ENCODE measurements at regions not wholly inside any gene's neighbourhood (a gene's known extent, or its start where the extent isn't known, plus 50 kb on each side); places are given as distances from the start of the nearest gene placed in this dataset.

DNA sequence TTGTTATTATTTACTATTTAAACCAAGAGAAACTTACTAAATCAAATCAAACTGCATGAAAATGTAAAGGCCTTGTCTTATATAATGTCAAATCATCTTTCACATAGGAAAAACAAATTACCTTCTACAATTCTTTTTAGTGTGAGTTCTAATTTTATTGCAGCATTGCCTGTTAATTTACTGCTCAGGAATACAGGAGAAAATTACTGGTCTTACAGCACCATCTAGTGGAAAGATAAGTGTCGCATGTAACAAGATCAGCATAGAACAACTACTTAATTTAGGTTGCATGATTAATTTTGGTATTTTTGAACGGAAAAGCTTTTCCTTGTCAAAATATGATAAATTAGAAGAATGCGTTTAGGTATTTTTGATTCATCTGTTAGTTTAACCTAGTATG, 502.7 kb downstream of the UQCRFS1 start (continued):
- TF ChIP-seq, protein P1, sequence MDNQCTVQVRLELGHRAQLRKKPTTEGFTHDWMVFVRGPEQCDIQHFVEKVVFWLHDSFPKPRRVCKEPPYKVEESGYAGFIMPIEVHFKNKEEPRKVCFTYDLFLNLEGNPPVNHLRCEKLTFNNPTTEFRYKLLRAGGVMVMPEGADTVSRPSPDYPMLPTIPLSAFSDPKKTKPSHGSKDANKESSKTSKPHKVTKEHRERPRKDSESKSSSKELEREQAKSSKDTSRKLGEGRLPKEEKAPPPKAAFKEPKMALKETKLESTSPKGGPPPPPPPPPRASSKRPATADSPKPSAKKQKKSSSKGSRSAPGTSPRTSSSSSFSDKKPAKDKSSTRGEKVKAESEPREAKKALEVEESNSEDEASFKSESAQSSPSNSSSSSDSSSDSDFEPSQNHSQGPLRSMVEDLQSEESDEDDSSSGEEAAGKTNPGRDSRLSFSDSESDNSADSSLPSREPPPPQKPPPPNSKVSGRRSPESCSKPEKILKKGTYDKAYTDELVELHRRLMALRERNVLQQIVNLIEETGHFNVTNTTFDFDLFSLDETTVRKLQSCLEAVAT (IDR thresholded peaks at IDR 0.05), result no peak
- TF ChIP-seq, protein P2, sequence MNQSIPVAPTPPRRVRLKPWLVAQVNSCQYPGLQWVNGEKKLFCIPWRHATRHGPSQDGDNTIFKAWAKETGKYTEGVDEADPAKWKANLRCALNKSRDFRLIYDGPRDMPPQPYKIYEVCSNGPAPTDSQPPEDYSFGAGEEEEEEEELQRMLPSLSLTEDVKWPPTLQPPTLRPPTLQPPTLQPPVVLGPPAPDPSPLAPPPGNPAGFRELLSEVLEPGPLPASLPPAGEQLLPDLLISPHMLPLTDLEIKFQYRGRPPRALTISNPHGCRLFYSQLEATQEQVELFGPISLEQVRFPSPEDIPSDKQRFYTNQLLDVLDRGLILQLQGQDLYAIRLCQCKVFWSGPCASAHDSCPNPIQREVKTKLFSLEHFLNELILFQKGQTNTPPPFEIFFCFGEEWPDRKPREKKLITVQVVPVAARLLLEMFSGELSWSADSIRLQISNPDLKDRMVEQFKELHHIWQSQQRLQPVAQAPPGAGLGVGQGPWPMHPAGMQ (IDR thresholded peaks at IDR 0.05; ENCODE audit: borderline replicate concordance), result no peak
- no peak for TF ChIP-seq SMARCA5 (IDR thresholded peaks at IDR 0.05)

DNA sequence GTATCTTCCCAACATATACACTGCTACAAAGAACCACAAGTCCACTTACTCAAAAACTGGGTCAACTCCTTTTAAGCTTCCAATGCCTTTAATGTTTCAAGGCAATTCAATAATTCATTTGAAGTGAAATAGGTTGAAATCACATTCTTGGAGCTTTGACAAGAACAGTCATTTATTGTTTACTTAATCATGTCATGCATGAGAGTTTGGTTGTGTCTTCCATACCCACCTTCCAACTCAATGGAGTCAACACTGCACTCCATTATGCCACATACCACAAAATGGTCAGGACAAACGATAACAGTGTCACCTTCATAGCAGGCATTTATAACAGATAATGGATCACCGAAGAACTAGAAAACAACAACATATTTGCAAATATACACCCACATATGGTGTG, 506.3 kb downstream of the UQCRFS1 start:
- TF ChIP-seq SMARCA5 (IDR thresholded peaks at IDR 0.05) (no peak), POLR2A (IDR thresholded peaks at IDR 0.05; ENCODE audit: low read depth, low read length) (no peak), ZNF207 (IDR thresholded peaks at IDR 0.05; ENCODE audit: borderline replicate concordance) (no peak), CHD2 (IDR thresholded peaks at IDR 0.05; ENCODE audit: borderline replicate concordance, low read depth, low read length) (no peak)
- SMC1A ChIA-PET (ENCODE audit: uncharacterized antibody, unreplicated experiment), result no interaction called here
- Histone ChIP-seq H3K79me2 (ENCODE audit: control insufficient read depth, insufficient read depth, low read length) (no peaks in the 10 kb centered on the region), H3K4me2 (ENCODE audit: control insufficient read depth, insufficient read depth) (no peak overlapping the region), H2AFZ (ENCODE audit: control insufficient read depth, low read depth, low read length) (no peak overlapping the region), H3K4me1 (ENCODE audit: control insufficient read depth, insufficient read depth, low read length) (no peaks in the 10 kb centered on the region), H3K9me3 (replicated peaks; ENCODE audit: control insufficient read depth, insufficient read depth, low read length) (no peaks in the 10 kb centered on the region), H3K9ac (ENCODE audit: control insufficient read depth, insufficient read depth, low read length) (no peak overlapping the region), H3K27ac (ENCODE audit: control insufficient read depth, insufficient read depth) (no peak overlapping the region), H3K36me3 (ENCODE audit: control insufficient read depth in 2 of 2, insufficient read depth in 2 of 2, low read length in 1 of 2) (no peaks in the 10 kb centered on the region), H3K4me3 (no peak overlapping the region), H3K27me3 (replicated peaks in 1 of 2; ENCODE audit: control insufficient read depth in 2 of 2, insufficient read depth in 2 of 2, low read length in 1 of 2) (no peaks in the 10 kb centered on the region), H4K20me1 (ENCODE audit: control insufficient read depth, insufficient read depth) (no peaks in the 10 kb centered on the region)
- intact Hi-C loops (cut with micrococcal nuclease; ENCODE audit: unreplicated experiment), result no loop called here
- WGBS (ENCODE audit: insufficient coverage, insufficient replicate concordance, low lambda C conversion rate, missing lambda C conversion rate), result 33% methylated on average over 2 of the region's 2 CpGs
- DNase-seq (ENCODE audit: low read depth, low spot score) (no peak), ATAC-seq (no peak), FAIRE-seq (no peak)
- CTCF ChIA-PET, result interaction anchor here (0.7 to 1.0 kb wide), 2 partner anchors 238 to 465 kb away, joined by 3 to 6 read pairs; no protein-coding TSS in a partner anchor
- in situ Hi-C loops (cut with MboI), result loop anchor here (25.0 kb wide), 1 partner anchor 744 kb away; no protein-coding TSS in a partner anchor
- POLR2A ChIA-PET, result no interaction called here
- RAD21 ChIA-PET (ENCODE audit: unreplicated experiment), result no interaction called here
- no TSS peak for BruUV-seq (replicated peaks)
